WTC11 (cell line): ENCODE measurements at regions not wholly inside any gene's neighbourhood (a gene's known extent, or its start where the extent isn't known, plus 50 kb on each side); places are given as distances from the start of the nearest gene placed in this dataset.

Experiments used
- ELF4 ChIP-seq: sonication (generic); formaldehyde crosslinking; IDR thresholded peaks from 2 replicates; pipeline ENCODE4 v1.8.1; 2022; ENCODE audit warnings: low read depth, mild to moderate bottlenecking, moderate library complexity, missing genetic modification reagents
- ETV6 ChIP-seq: sonication (generic); formaldehyde crosslinking; IDR thresholded peaks from 2 replicates; pipeline ENCODE4 v1.8.1; 2022; ENCODE audit warnings: mild to moderate bottlenecking, missing genetic modification reagents
- FOXJ3 ChIP-seq: sonication (generic); formaldehyde crosslinking; IDR thresholded peaks from 2 replicates; pipeline ENCODE4 v1.9.0; 2021; ENCODE audit warnings: missing genetic modification reagents, mild to moderate bottlenecking, borderline replicate concordance
- FOXK1 ChIP-seq: sonication (generic); formaldehyde crosslinking; IDR thresholded peaks from 2 replicates; pipeline ENCODE4 v1.8.0; 2022; ENCODE audit warnings: mild to moderate bottlenecking, moderate library complexity, missing genetic modification reagents
- FOXP1 ChIP-seq: sonication (generic); formaldehyde crosslinking; IDR thresholded peaks from 2 replicates; pipeline ENCODE4 v1.8.0; 2022; ENCODE audit warnings: missing genetic modification reagents, mild to moderate bottlenecking, moderate library complexity, borderline replicate concordance
- KAT7 ChIP-seq: sonication (generic); formaldehyde crosslinking; IDR thresholded peaks from 2 replicates; pipeline ENCODE4 v1.8.1; 2023; ENCODE audit warnings: missing genetic modification reagents, mild to moderate bottlenecking, borderline replicate concordance
- NFYB ChIP-seq: sonication (generic); formaldehyde crosslinking; conservative IDR thresholded peaks from 2 replicates; pipeline ENCODE4 v1.8.0; 2022; ENCODE audit warnings: low read depth, missing genetic modification reagents
- NR3C1 ChIP-seq: sonication (generic); formaldehyde crosslinking; conservative IDR thresholded peaks from 2 replicates; pipeline ENCODE4 v1.8.1; 2023; ENCODE audit warnings: low read depth, mild to moderate bottlenecking, missing genetic modification reagents
- ZNF138 ChIP-seq: sonication (generic); formaldehyde crosslinking; conservative IDR thresholded peaks from 2 replicates; pipeline ENCODE4 v1.8.1; 2022; ENCODE audit warnings: mild to moderate bottlenecking, moderate library complexity, missing genetic modification reagents
- TF ChIP-seq, protein P1 (sequence below): sonication (generic); formaldehyde crosslinking; IDR thresholded peaks from 2 replicates; pipeline ENCODE4 v1.8.1; 2023; ENCODE audit warnings: mild to moderate bottlenecking, missing genetic modification reagents, moderate library complexity
- TF ChIP-seq, protein P2 (sequence below): fragments of 200-600 bp; IDR thresholded peaks from 2 replicates; pipeline ENCODE4 v1.8.0; 2022; ENCODE audit warnings: antibody characterized with exemption
- TF ChIP-seq, protein P3 (sequence below): sonication (generic); formaldehyde crosslinking; IDR thresholded peaks from 2 replicates; pipeline ENCODE4 v1.8.1; 2022; ENCODE audit warnings: mild to moderate bottlenecking, missing genetic modification reagents, moderate library complexity, borderline replicate concordance
- TF ChIP-seq, protein P4 (sequence below): sonication (generic); formaldehyde crosslinking; IDR thresholded peaks from 2 replicates; pipeline ENCODE4 v1.8.0; 2023; ENCODE audit warnings: mild to moderate bottlenecking, missing genetic modification reagents
- TF ChIP-seq, protein P5 (sequence below): sonication (generic); formaldehyde crosslinking; IDR thresholded peaks from 2 replicates; pipeline ENCODE4 v1.8.1; 2023; ENCODE audit warnings: mild to moderate bottlenecking, missing genetic modification reagents

DNA sequence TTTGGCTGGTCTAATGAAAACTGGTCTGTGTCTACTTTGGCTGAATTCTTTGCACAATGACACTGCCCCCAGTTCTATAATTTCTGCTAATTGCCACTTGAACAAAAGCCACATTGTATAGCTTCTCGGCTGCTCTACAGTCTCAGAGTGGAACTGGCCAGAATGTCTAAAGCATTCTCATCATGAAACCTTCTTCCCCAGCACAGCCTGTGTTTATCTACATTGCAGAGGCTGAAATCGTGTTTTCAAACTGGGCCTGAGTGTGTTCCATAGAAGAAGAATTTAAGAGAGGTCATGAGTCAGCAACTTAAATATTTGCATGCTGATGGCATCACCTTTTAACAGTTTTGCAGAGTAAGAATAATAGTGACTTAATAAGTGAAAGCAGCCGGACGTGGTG is 177.2 kb downstream of the BUB3 start:
- TF ChIP-seq, protein P1, sequence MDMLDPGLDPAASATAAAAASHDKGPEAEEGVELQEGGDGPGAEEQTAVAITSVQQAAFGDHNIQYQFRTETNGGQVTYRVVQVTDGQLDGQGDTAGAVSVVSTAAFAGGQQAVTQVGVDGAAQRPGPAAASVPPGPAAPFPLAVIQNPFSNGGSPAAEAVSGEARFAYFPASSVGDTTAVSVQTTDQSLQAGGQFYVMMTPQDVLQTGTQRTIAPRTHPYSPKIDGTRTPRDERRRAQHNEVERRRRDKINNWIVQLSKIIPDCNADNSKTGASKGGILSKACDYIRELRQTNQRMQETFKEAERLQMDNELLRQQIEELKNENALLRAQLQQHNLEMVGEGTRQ (CRISPR knock-in tag): no peak
- TF ChIP-seq, protein P2, sequence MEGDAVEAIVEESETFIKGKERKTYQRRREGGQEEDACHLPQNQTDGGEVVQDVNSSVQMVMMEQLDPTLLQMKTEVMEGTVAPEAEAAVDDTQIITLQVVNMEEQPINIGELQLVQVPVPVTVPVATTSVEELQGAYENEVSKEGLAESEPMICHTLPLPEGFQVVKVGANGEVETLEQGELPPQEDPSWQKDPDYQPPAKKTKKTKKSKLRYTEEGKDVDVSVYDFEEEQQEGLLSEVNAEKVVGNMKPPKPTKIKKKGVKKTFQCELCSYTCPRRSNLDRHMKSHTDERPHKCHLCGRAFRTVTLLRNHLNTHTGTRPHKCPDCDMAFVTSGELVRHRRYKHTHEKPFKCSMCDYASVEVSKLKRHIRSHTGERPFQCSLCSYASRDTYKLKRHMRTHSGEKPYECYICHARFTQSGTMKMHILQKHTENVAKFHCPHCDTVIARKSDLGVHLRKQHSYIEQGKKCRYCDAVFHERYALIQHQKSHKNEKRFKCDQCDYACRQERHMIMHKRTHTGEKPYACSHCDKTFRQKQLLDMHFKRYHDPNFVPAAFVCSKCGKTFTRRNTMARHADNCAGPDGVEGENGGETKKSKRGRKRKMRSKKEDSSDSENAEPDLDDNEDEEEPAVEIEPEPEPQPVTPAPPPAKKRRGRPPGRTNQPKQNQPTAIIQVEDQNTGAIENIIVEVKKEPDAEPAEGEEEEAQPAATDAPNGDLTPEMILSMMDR: no peak
- TF ChIP-seq ELF4 (CRISPR knock-in tag) (no peak), ZNF138 (CRISPR knock-in tag) (no peak), KAT7 (CRISPR knock-in tag) (no peak), NR3C1 (CRISPR knock-in tag) (no peak), NFYB (no peak), ETV6 (CRISPR knock-in tag) (no peak), FOXK1 (CRISPR knock-in tag) (no peak), FOXP1 (CRISPR knock-in tag) (no peak), FOXJ3 (no peak)
- TF ChIP-seq, protein P3, sequence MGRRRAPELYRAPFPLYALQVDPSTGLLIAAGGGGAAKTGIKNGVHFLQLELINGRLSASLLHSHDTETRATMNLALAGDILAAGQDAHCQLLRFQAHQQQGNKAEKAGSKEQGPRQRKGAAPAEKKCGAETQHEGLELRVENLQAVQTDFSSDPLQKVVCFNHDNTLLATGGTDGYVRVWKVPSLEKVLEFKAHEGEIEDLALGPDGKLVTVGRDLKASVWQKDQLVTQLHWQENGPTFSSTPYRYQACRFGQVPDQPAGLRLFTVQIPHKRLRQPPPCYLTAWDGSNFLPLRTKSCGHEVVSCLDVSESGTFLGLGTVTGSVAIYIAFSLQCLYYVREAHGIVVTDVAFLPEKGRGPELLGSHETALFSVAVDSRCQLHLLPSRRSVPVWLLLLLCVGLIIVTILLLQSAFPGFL (CRISPR knock-in tag): no peak
- TF ChIP-seq, protein P4, sequence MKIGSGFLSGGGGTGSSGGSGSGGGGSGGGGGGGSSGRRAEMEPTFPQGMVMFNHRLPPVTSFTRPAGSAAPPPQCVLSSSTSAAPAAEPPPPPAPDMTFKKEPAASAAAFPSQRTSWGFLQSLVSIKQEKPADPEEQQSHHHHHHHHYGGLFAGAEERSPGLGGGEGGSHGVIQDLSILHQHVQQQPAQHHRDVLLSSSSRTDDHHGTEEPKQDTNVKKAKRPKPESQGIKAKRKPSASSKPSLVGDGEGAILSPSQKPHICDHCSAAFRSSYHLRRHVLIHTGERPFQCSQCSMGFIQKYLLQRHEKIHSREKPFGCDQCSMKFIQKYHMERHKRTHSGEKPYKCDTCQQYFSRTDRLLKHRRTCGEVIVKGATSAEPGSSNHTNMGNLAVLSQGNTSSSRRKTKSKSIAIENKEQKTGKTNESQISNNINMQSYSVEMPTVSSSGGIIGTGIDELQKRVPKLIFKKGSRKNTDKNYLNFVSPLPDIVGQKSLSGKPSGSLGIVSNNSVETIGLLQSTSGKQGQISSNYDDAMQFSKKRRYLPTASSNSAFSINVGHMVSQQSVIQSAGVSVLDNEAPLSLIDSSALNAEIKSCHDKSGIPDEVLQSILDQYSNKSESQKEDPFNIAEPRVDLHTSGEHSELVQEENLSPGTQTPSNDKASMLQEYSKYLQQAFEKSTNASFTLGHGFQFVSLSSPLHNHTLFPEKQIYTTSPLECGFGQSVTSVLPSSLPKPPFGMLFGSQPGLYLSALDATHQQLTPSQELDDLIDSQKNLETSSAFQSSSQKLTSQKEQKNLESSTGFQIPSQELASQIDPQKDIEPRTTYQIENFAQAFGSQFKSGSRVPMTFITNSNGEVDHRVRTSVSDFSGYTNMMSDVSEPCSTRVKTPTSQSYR (CRISPR knock-in tag): no peak
- TF ChIP-seq, protein P5, sequence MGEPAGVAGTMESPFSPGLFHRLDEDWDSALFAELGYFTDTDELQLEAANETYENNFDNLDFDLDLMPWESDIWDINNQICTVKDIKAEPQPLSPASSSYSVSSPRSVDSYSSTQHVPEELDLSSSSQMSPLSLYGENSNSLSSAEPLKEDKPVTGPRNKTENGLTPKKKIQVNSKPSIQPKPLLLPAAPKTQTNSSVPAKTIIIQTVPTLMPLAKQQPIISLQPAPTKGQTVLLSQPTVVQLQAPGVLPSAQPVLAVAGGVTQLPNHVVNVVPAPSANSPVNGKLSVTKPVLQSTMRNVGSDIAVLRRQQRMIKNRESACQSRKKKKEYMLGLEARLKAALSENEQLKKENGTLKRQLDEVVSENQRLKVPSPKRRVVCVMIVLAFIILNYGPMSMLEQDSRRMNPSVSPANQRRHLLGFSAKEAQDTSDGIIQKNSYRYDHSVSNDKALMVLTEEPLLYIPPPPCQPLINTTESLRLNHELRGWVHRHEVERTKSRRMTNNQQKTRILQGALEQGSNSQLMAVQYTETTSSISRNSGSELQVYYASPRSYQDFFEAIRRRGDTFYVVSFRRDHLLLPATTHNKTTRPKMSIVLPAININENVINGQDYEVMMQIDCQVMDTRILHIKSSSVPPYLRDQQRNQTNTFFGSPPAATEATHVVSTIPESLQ (CRISPR knock-in tag): no peak
